NCI-H1092 (cell line): ENCODE measurements at regions not wholly inside any gene's neighbourhood (a gene's known extent, or its start where the extent isn't known, plus 50 kb on each side); places are given as distances from the start of the nearest gene placed in this dataset.

Experiments
- DNase-seq: peaks from one replicate; lab custom pipeline; 2025; lab: John Stamatoyannopoulos, UW

- DNase-seq, result no peak
These were observed 409.2 kb downstream of the DIPK2A start for GRCh38 chr3:144380849-144381248.

- DNase-seq, result no peak
These were observed 410.0 kb downstream of the DIPK2A start for GRCh38 chr3:144381607-144382006.

GRCh38 chr3:144384241-144384979 is 412.8 kb downstream of the DIPK2A start:
- DNase-seq, result no peak

GRCh38 chr3:144390786-144391185 is 419.2 kb downstream of the DIPK2A start:
- no peak for DNase-seq

- DNase-seq, result no peak
These were observed 419.6 kb downstream of the DIPK2A start for GRCh38 chr3:144391236-144391635.

GRCh38 chr3:144394032-144394431 is 422.4 kb downstream of the DIPK2A start:
- DNase-seq, result no peak

GRCh38 chr3:144402430-144402829 is 430.8 kb downstream of the DIPK2A start:
- DNase-seq, result no peak

- no peak for DNase-seq
These were observed 431.4 kb downstream of the DIPK2A start for GRCh38 chr3:144403040-144403457.

- DNase-seq, result no peak
These were observed 435.7 kb downstream of the DIPK2A start for GRCh38 chr3:144407335-144407734.

- no peak for DNase-seq
These were observed 437.7 kb downstream of the DIPK2A start for GRCh38 chr3:144409319-144409718.

GRCh38 chr3:144413068-144413467 is 441.4 kb downstream of the DIPK2A start:
- no peak for DNase-seq

GRCh38 chr3:144415492-144415891 is 443.9 kb downstream of the DIPK2A start:
- DNase-seq, result no peak

- DNase-seq, result no peak
These were observed 453.0 kb downstream of the DIPK2A start for GRCh38 chr3:144424606-144425005.

- no peak for DNase-seq
These were observed 454.7 kb downstream of the DIPK2A start for GRCh38 chr3:144426366-144426765.

GRCh38 chr3:144426967-144427366 is 455.3 kb downstream of the DIPK2A start:
- DNase-seq, result no peak

GRCh38 chr3:144429719-144430121 is 458.1 kb downstream of the DIPK2A start:
- no peak for DNase-seq

GRCh38 chr3:144431134-144431533 is 459.5 kb downstream of the DIPK2A start:
- no peak for DNase-seq

- DNase-seq, result no peak
These were observed 461.4 kb downstream of the DIPK2A start for GRCh38 chr3:144433006-144433405.

GRCh38 chr3:144437989-144438388 is 466.4 kb downstream of the DIPK2A start:
- DNase-seq, result no peak

GRCh38 chr3:144444061-144444460 is 472.4 kb downstream of the DIPK2A start:
- DNase-seq, result no peak

- DNase-seq, result no peak
These were observed 472.9 kb downstream of the DIPK2A start for GRCh38 chr3:144444546-144444945.

- DNase-seq, result no peak
These were observed 484.3 kb downstream of the DIPK2A start for GRCh38 chr3:144455841-144456440.

GRCh38 chr3:144457758-144458157 is 486.1 kb downstream of the DIPK2A start:
- no peak for DNase-seq

- no peak for DNase-seq
These were observed 486.7 kb downstream of the DIPK2A start for GRCh38 chr3:144458283-144458682.
